HG03354 (cell line): ENCODE measurements at regions not wholly inside any gene's neighbourhood (a gene's known extent, or its start where the extent isn't known, plus 50 kb on each side); places are given as distances from the start of the nearest gene placed in this dataset.
A peak's percentile ranks its signal among the peaks of the same experiment; 100 is the strongest.

Source experiments
- ATAC-seq: cut with Tn5 transposase; IDR thresholded peaks from one replicate; pipeline ENCODE4 v1.9.1; 2021; ENCODE audit warnings: mild to moderate bottlenecking; ENCODE audit not compliant: unreplicated experiment, poor library complexity, severe bottlenecking

GRCh38 chr2:49567811-49568600 lies 413.7 kb upstream of the FSHR start:
- ATAC-seq = no peak

GRCh38 chr2:49567021-49567420 lies 412.7 kb upstream of the FSHR start:
- no peak for ATAC-seq

GRCh38 chr2:49553658-49554057 lies 399.3 kb upstream of the FSHR start:
- no peak for ATAC-seq

- no peak for ATAC-seq
Observed at GRCh38 chr2:49532702-49533101, 378.4 kb upstream of the FSHR start.

- no peak for ATAC-seq
Observed at GRCh38 chr2:49515996-49516782, 361.9 kb upstream of the FSHR start.

GRCh38 chr2:49514201-49514600 lies 359.9 kb upstream of the FSHR start:
- ATAC-seq = no peak

GRCh38 chr2:49490710-49491109 lies 336.4 kb upstream of the FSHR start:
- ATAC-seq = peak; percentile 59

GRCh38 chr2:49487139-49487538 lies 332.8 kb upstream of the FSHR start:
- ATAC-seq = no peak

GRCh38 chr2:49480520-49480919 lies 326.2 kb upstream of the FSHR start:
- no peak for ATAC-seq

- ATAC-seq = no peak
Observed at GRCh38 chr2:49465157-49465831, 311.0 kb upstream of the FSHR start.

GRCh38 chr2:49459314-49459993 lies 305.1 kb upstream of the FSHR start:
- no peak for ATAC-seq

- no peak for ATAC-seq
Observed at GRCh38 chr2:49444005-49444404, 289.7 kb upstream of the FSHR start.

GRCh38 chr2:49426996-49427395 lies 272.7 kb upstream of the FSHR start:
- ATAC-seq = no peak

GRCh38 chr2:49416252-49416651 lies 261.9 kb upstream of the FSHR start:
- ATAC-seq = no peak

- ATAC-seq = no peak
Observed at GRCh38 chr2:49404108-49404507, 249.8 kb upstream of the FSHR start.

- no peak for ATAC-seq
Observed at GRCh38 chr2:49403637-49404036, 249.3 kb upstream of the FSHR start.

GRCh38 chr2:49379406-49379805 lies 225.1 kb upstream of the FSHR start:
- no peak for ATAC-seq

- ATAC-seq = no peak
Observed at GRCh38 chr2:49371128-49371701, 216.9 kb upstream of the FSHR start.

GRCh38 chr2:49369650-49370049 lies 215.3 kb upstream of the FSHR start:
- ATAC-seq = no peak

GRCh38 chr2:49369101-49369500 lies 214.8 kb upstream of the FSHR start:
- ATAC-seq = no peak
